ENCODE measurements at regions not wholly inside any gene's neighbourhood (a gene's known extent, or its start where the extent isn't known, plus 50 kb on each side); places are given as distances from the start of the nearest gene placed in this dataset.
A peak's percentile ranks its signal among the peaks of the same experiment; 100 is the strongest.

DNA sequence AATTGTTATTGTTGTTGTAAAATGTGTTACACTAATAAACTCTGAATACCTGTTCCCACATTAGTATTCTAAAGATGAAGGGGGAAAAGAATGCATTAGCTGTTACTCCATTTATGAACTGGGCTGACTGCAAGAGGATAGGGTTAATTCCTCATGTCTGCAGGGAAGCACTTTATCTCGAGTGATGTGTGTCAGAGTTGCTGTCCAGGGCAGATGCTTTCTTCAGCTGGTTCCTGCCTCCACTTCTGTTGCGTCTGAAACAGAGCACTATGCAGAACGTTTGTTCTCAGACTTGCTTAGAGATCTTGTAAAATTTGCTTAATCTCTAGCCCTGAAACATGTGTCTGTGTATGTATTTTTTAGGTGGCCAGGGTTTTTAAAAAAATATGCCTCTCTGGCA is 318.8 kb downstream of the SPRY2 start:
- Mint-ChIP-seq H3K27me3 (ENCODE audit: low read depth) (no peaks in the 10 kb centered on the region), H3K4me3 (no peak overlapping the region), H3K36me3 (ENCODE audit: low read depth) (no peaks in the 10 kb centered on the region), H3K27ac (no peak overlapping the region), H3K9me3 (no peaks in the 10 kb centered on the region), H3K4me1 (no peaks in the 10 kb centered on the region)
- TF ChIP-seq, protein P1, sequence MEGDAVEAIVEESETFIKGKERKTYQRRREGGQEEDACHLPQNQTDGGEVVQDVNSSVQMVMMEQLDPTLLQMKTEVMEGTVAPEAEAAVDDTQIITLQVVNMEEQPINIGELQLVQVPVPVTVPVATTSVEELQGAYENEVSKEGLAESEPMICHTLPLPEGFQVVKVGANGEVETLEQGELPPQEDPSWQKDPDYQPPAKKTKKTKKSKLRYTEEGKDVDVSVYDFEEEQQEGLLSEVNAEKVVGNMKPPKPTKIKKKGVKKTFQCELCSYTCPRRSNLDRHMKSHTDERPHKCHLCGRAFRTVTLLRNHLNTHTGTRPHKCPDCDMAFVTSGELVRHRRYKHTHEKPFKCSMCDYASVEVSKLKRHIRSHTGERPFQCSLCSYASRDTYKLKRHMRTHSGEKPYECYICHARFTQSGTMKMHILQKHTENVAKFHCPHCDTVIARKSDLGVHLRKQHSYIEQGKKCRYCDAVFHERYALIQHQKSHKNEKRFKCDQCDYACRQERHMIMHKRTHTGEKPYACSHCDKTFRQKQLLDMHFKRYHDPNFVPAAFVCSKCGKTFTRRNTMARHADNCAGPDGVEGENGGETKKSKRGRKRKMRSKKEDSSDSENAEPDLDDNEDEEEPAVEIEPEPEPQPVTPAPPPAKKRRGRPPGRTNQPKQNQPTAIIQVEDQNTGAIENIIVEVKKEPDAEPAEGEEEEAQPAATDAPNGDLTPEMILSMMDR (IDR thresholded peaks at IDR 0.05; ENCODE audit: unreplicated experiment in 3 of 3) = no peak

DNA sequence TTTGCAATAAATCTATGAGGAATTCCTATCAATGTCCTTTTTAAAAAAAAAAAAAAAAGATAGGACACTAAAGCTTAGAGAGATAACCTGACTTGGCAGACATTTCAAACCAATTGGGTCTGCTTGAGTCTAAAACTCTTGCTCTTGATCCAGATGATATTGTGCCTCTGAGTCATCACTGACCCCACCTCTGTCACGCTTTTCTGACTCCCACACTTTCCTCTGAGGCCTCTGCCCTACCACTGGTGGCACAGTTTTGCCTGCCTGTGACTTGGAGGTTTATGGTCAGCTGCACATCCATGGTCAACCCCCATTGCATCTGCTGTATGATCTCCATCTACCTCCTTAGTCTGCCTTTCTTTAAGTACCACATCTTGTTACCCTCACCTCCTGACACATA is 328.7 kb downstream of the SPRY2 start:
- Mint-ChIP-seq H3K4me3 (no peak overlapping the region), H3K27me3 (ENCODE audit: low read depth) (no peaks in the 10 kb centered on the region), H3K4me1 (peaks cover 14% of the 10 kb centered on the region), H3K36me3 (ENCODE audit: low read depth) (peaks cover 3% of the 10 kb centered on the region), H3K9me3 (peaks cover 4% of the 10 kb centered on the region), H3K27ac (peak overlapping the region; percentile 55 to 72 (median 60))
- TF ChIP-seq, protein P1 (IDR thresholded peaks at IDR 0.05; ENCODE audit: unreplicated experiment in 3 of 3) = no peak

DNA sequence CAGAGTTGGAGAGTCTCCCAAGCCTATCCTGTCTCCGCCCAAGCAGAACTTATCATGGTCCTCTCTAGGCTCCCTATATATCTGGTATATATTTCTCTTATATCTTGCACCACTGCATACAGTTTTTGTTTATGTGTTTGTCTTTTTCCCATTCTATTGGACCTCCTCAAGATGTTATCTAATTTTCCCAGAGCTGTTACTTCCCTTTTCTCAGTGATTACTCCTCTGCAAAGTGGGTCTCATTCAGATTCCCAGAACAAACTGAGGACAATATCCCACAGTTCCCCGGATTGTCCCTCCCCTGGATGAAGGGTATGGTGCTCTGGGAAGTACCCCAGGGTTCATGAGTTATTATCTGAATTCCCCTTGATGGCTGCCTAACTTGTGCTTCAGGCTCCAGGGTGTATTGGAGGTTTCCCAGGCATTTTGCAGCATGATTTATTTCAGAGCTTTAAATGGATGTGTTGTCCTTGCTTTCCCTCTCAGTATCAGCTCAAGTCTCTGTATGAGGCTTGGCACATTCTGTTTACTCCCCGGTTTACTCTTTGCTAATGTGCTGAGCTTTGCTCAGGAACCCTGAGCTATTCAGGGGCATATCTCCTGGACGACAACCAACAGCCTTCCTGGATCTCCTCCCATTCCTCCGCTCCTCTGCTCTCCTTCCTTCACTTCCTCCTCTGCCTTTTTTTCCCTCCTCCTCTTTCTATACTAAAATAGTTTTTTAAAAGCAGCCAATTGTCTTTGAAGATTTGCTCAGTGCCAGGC is 329.3 kb downstream of the SPRY2 start:
- peak overlapping the region; percentile 28 to 72 (median 60) for H3K27ac Mint-ChIP-seq
- peaks cover 2% of the 10 kb centered on the region for H3K9me3 Mint-ChIP-seq
- TF ChIP-seq, protein P1 (IDR thresholded peaks at IDR 0.05; ENCODE audit: unreplicated experiment in 3 of 3) = no peak
- peaks cover 3% of the 10 kb centered on the region for H3K36me3 Mint-ChIP-seq (ENCODE audit: low read depth)
- H3K4me1 Mint-ChIP-seq = peaks cover 18% of the 10 kb centered on the region
- no peaks in the 10 kb centered on the region for H3K27me3 Mint-ChIP-seq (ENCODE audit: low read depth)
- H3K4me3 Mint-ChIP-seq = no peak overlapping the region

DNA sequence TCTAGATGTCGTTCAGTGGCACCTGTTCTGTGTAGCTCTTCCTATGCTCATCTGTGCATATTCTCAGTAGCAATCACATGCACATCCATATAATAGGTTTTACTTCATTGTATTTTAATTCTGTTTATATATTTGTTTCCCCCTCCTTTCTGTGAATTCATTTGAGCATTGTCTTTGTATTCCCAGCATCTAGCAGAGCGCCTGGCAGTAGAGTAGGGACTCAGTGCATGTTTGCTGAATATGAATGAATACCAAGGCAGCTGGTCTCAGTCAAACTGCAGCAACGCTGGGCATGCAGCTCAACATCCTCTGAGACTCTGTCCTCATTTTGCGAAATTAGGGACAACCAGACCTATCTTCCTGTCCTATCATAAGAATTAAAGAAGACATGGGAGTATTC is 330.1 kb downstream of the SPRY2 start:
- TF ChIP-seq, protein P1 (IDR thresholded peaks at IDR 0.05; ENCODE audit: unreplicated experiment in 3 of 3) = no peak
- Mint-ChIP-seq H3K27me3 (ENCODE audit: low read depth) (no peaks in the 10 kb centered on the region), H3K9me3 (peaks cover 2% of the 10 kb centered on the region), H3K4me1 (peaks cover 19% of the 10 kb centered on the region), H3K4me3 (no peak overlapping the region), H3K27ac (no peak overlapping the region), H3K36me3 (ENCODE audit: low read depth) (peaks cover 3% of the 10 kb centered on the region)

DNA sequence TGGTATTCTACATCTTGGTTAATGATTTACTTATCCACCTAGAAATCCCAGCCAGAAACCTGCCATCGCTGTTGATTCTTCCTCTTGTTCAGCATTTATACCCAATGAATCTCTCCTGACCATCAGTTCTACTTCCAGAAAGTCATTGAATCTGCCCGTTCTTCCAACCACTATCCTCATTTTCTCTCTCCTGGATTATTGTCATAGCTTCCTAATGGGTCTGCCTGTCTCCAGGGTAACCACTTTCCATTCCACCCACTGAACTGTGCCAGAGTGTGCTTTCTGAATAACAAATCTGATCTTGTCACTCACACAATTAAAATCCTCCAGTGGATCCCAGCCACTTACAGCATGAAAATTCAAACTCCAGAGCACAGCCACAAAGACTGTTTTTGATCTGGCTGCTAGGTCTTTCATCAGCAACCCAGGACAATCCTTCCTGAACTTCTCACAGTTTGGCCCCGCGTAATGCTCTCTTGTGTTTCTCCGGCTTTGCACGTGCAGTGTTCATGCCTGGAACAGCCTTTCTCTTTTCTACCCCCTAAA is 330.6 kb downstream of the SPRY2 start:
- H3K4me1 Mint-ChIP-seq = peaks cover 19% of the 10 kb centered on the region
- no peak overlapping the region for H3K4me3 Mint-ChIP-seq

More for the DNA sequence above, 330.6 kb downstream of the SPRY2 start:
- Mint-ChIP-seq H3K27me3 (ENCODE audit: low read depth) (no peaks in the 10 kb centered on the region), H3K9me3 (peaks cover 2% of the 10 kb centered on the region), H3K27ac (no peak overlapping the region), H3K36me3 (ENCODE audit: low read depth) (peaks cover 3% of the 10 kb centered on the region)
- TF ChIP-seq, protein P1 (IDR thresholded peaks at IDR 0.05; ENCODE audit: unreplicated experiment in 3 of 3) = no peak

All from nephron (organoid).